ENCODE measurements at regions not wholly inside any gene's neighbourhood (a gene's known extent, or its start where the extent isn't known, plus 50 kb on each side); places are given as distances from the start of the nearest gene placed in this dataset.

- no peak overlapping the region for H3K4me3 ChIP-seq (ENCODE audit: low read depth, low read length)
- TF ChIP-seq CTCF (IDR thresholded peaks at IDR 0.05; ENCODE audit: insufficient read depth, low read depth, low read length), result no peak
- DNase-seq (ENCODE audit: low read depth), result no peak
These were observed 246.4 kb downstream of the ZNF674 start for GRCh38 chrX:46298821-46299220.

- TF ChIP-seq CTCF (IDR thresholded peaks at IDR 0.05; ENCODE audit: insufficient read depth, low read depth, low read length), result no peak
- no peak overlapping the region for H3K4me3 ChIP-seq (ENCODE audit: low read depth, low read length)
- no peak for DNase-seq (ENCODE audit: low read depth)
These were observed 249.3 kb downstream of the ZNF674 start for GRCh38 chrX:46295963-46296362.

GRCh38 chrX:46294234-46294633, 251.0 kb downstream of the ZNF674 start:
- no peak for TF ChIP-seq CTCF (IDR thresholded peaks at IDR 0.05; ENCODE audit: insufficient read depth, low read depth, low read length)
- peak; percentile 51 for DNase-seq (ENCODE audit: low read depth)

GRCh38 chrX:46279925-46280313, 265.3 kb downstream of the ZNF674 start:
- DNase-seq (ENCODE audit: low read depth), result peak; percentile 6
- no peak for TF ChIP-seq CTCF (IDR thresholded peaks at IDR 0.05; ENCODE audit: insufficient read depth, low read depth, low read length)
- H3K4me3 ChIP-seq (ENCODE audit: low read depth, low read length), result no peak overlapping the region

More at GRCh38 chrX:46294234-46294633, 251.0 kb downstream of the ZNF674 start:
- H3K4me3 ChIP-seq (ENCODE audit: low read depth, low read length), result no peak overlapping the region

GRCh38 chrX:46279214-46279924, 265.9 kb downstream of the ZNF674 start:
- no peak overlapping the region for H3K4me3 ChIP-seq (ENCODE audit: low read depth, low read length)
- peak; percentile 2 for DNase-seq (ENCODE audit: low read depth)
- no peak for TF ChIP-seq CTCF (IDR thresholded peaks at IDR 0.05; ENCODE audit: insufficient read depth, low read depth, low read length)

GRCh38 chrX:46278572-46278971, 266.6 kb downstream of the ZNF674 start:
- TF ChIP-seq CTCF (IDR thresholded peaks at IDR 0.05; ENCODE audit: insufficient read depth, low read depth, low read length), result no peak

GRCh38 chrX:46268412-46268811, 276.8 kb downstream of the ZNF674 start:
- no peak for DNase-seq (ENCODE audit: low read depth)
- no peak for TF ChIP-seq CTCF (IDR thresholded peaks at IDR 0.05; ENCODE audit: insufficient read depth, low read depth, low read length)
- H3K4me3 ChIP-seq (ENCODE audit: low read depth, low read length), result no peak overlapping the region

More at GRCh38 chrX:46278572-46278971, 266.6 kb downstream of the ZNF674 start:
- DNase-seq (ENCODE audit: low read depth), result no peak
- H3K4me3 ChIP-seq (ENCODE audit: low read depth, low read length), result no peak overlapping the region
